ENCODE measurements at regions not wholly inside any gene's neighbourhood (a gene's known extent, or its start where the extent isn't known, plus 50 kb on each side); places are given as distances from the start of the nearest gene placed in this dataset.

- no peak for TF ChIP-seq ZNF761 (CRISPR knock-in tag; conservative IDR thresholded peaks at IDR 0.05)
These were observed 119.6 kb upstream of the HMHB1 start (continued) for GRCh38 chr5:143692342-143692741.

DNA sequence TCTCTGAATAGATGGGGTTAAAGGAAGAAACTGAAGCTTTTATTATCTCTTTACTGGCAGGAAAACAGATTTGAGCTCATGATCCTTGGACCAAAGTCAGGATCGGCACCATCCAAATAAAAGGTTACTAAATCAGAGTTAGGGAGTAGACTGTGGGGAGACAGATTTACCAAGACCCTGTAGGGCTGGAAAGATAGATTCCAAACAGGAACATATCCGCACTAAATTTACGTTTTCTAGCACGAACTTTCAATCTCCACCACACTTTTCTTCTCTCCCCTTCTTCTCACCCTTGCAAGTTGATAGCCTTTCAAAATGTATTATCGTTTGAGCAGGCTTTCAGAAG is 120.0 kb upstream of the HMHB1 start:
- Histone ChIP-seq H3K79me2 (ENCODE audit: insufficient read depth, low read length) (no peaks in the 10 kb centered on the region), H3K27ac (ENCODE audit: extremely low read length, insufficient read depth, low read length) (no peak overlapping the region), H3K4me3 (replicated peaks in 1 of 3; ENCODE audit: insufficient read depth in 1 of 3, low read depth in 2 of 3, low read length in 3 of 3) (no peak overlapping the region), H3K36me3 (replicated peaks in 1 of 2; ENCODE audit: control insufficient read depth in 1 of 2, insufficient read depth in 2 of 2, low read length in 2 of 2) (no peaks in the 10 kb centered on the region), H3K9ac (ENCODE audit: insufficient read depth, low read depth, low read length) (no peak overlapping the region), H3K4me1 (ENCODE audit: insufficient read depth, low read length) (peaks cover 32% of the 10 kb centered on the region), H4K20me1 (ENCODE audit: insufficient read depth, low read length) (no peaks in the 10 kb centered on the region), H3K27me3 (ENCODE audit: control insufficient read depth in 1 of 2, insufficient read depth in 2 of 2, low read length in 2 of 2) (no peaks in the 10 kb centered on the region; a peak in 1 of 5 replicates), H3K4me2 (ENCODE audit: low read depth, low read length) (no peak overlapping the region), H3K9me3 (ENCODE audit: low read length) (no peaks in the 10 kb centered on the region), H2AFZ (ENCODE audit: low read length) (no peak overlapping the region)
- in situ Hi-C loops (cut with HindIII; ENCODE audit: extremely low pct_ligation_motif_present, low pct_unique_long_range_greater_than_20kb) (no loop called here), intact Hi-C loops (cut with micrococcal nuclease; ENCODE audit: unreplicated experiment) (no loop called here)
- TF ChIP-seq ZNF678 (CRISPR knock-in tag; IDR thresholded peaks at IDR 0.05) (no peak), RNF2 (conservative IDR thresholded peaks at IDR 0.05; ENCODE audit: low read depth) (no peak), PPARG (CRISPR knock-in tag; conservative IDR thresholded peaks at IDR 0.05) (no peak), ZFP36L1 (CRISPR knock-in tag; IDR thresholded peaks at IDR 0.05) (no peak)
- TF ChIP-seq, protein P1, sequence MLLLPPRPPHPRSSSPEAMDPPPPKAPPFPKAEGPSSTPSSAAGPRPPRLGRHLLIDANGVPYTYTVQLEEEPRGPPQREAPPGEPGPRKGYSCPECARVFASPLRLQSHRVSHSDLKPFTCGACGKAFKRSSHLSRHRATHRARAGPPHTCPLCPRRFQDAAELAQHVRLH (CRISPR knock-in tag; IDR thresholded peaks at IDR 0.05; ENCODE audit: borderline replicate concordance, low read depth), result no peak
- ChIA-PET POLR2A (no interaction called here), CTCF (ENCODE audit: low intra/inter-chr PET ratio, low total read pairs) (no interaction called here)
- 8% methylated on average over 5 of the region's 5 CpGs for WGBS (ENCODE audit: low lambda C conversion rate)
- DNase-seq (ENCODE audit: low spot score) (no peak), FAIRE-seq (no peak), ATAC-seq (no peak)
- no TSS peak for BruUV-seq (replicated peaks)

DNA sequence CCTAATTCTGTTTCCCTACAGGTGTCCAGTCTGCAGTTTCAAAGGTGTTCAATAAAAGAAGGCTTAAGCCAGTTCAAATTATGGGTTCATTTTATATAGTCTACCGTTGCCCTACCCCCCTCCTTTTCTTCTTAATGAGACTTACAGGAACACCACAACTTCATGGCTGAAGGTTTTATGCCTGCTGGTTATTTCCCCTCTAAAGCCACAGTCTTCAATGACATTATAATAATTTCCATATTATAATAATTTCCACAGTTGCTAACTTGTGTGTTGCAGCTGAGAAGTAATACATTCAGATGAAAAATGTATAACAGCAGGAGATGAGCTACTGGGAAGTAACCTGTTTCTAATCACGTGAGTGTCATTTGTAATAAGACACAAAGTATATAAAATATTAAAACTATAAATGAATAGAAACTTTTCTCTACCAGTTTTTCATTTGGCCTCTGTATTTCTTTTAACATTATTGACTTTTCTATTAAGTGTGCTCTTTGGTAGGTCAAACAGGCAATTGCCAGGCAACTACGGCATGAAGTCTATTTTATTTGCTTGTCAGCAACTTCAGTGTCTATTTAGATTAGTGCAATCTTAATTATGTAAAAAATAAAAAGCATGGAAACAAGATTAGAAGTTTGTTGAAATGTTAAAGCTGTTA is 120.5 kb upstream of the HMHB1 start:
- Histone ChIP-seq H3K36me3 (replicated peaks in 1 of 2; ENCODE audit: control insufficient read depth in 1 of 2, insufficient read depth in 2 of 2, low read length in 2 of 2) (no peaks in the 10 kb centered on the region), H3K4me1 (ENCODE audit: insufficient read depth, low read length) (peaks cover 32% of the 10 kb centered on the region), H3K9me3 (ENCODE audit: low read length) (no peaks in the 10 kb centered on the region), H2AFZ (ENCODE audit: low read length) (no peak overlapping the region), H3K4me3 (replicated peaks in 1 of 3; ENCODE audit: insufficient read depth in 1 of 3, low read depth in 2 of 3, low read length in 3 of 3) (no peak overlapping the region), H3K4me2 (ENCODE audit: low read depth, low read length) (no peak overlapping the region), H3K27ac (ENCODE audit: extremely low read length, insufficient read depth, low read length) (no peak overlapping the region), H4K20me1 (ENCODE audit: insufficient read depth, low read length) (no peaks in the 10 kb centered on the region), H3K79me2 (ENCODE audit: insufficient read depth, low read length) (no peaks in the 10 kb centered on the region), H3K27me3 (ENCODE audit: control insufficient read depth in 1 of 2, insufficient read depth in 2 of 2, low read length in 2 of 2) (no peaks in the 10 kb centered on the region; a peak in 1 of 5 replicates), H3K9ac (ENCODE audit: insufficient read depth, low read depth, low read length) (no peak overlapping the region)
- FAIRE-seq (no peak), ATAC-seq (no peak), DNase-seq (ENCODE audit: low spot score) (no peak)
- no peak for TF ChIP-seq IRX3 (CRISPR knock-in tag; IDR thresholded peaks at IDR 0.05; ENCODE audit: borderline replicate concordance, low read depth)
- peak in 1 of 2 experiments; percentile 18; a peak in 1 of 4 replicates for TF ChIP-seq MAFK (conservative IDR thresholded peaks at IDR 0.05 in 1 of 2, IDR thresholded peaks at IDR 0.05 in 1 of 2; ENCODE audit: low read length in 2 of 2)
- TF ChIP-seq, protein P2, sequence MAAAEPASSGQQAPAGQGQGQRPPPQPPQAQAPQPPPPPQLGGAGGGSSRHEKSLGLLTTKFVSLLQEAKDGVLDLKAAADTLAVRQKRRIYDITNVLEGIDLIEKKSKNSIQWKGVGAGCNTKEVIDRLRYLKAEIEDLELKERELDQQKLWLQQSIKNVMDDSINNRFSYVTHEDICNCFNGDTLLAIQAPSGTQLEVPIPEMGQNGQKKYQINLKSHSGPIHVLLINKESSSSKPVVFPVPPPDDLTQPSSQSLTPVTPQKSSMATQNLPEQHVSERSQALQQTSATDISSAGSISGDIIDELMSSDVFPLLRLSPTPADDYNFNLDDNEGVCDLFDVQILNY (CRISPR knock-in tag; conservative IDR thresholded peaks at IDR 0.05), result no peak
- TF ChIP-seq ZNF282 (IDR thresholded peaks at IDR 0.05; ENCODE audit: partially characterized antibody), result no peak
- TF ChIP-seq ZSCAN21 (CRISPR knock-in tag; IDR thresholded peaks at IDR 0.05; ENCODE audit: borderline replicate concordance), result no peak
- TF ChIP-seq ZFP36 (IDR thresholded peaks at IDR 0.05; ENCODE audit: borderline replicate concordance, low read depth, low read length, partially characterized antibody), result no peak
- TF ChIP-seq SAP130 (CRISPR knock-in tag; IDR thresholded peaks at IDR 0.05; ENCODE audit: low read depth), result no peak
- CTCF ChIA-PET (ENCODE audit: low intra/inter-chr PET ratio, low total read pairs), result no interaction called here
- WGBS (ENCODE audit: low lambda C conversion rate), result 22% methylated on average over 3 of the region's 3 CpGs
- in situ Hi-C loops (cut with HindIII; ENCODE audit: extremely low pct_ligation_motif_present, low pct_unique_long_range_greater_than_20kb) (no loop called here), intact Hi-C loops (cut with micrococcal nuclease; ENCODE audit: unreplicated experiment) (no loop called here)
- POLR2A ChIA-PET, result no interaction called here
- no TSS peak for BruUV-seq (replicated peaks)

Data from HepG2 (cell line).